GM21367 (cell line): ENCODE measurements at regions not wholly inside any gene's neighbourhood (a gene's known extent, or its start where the extent isn't known, plus 50 kb on each side); places are given as distances from the start of the nearest gene placed in this dataset.
"Not testable (repeated sequence)": the region's sequence is repeated elsewhere in the genome, so short reads cannot be mapped to it uniquely, and the experiment has no call there.

ENCODE experiments used
- ATAC-seq: cut with Tn5 transposase; IDR thresholded peaks from one replicate; pipeline ENCODE4 v1.9.1; 2021; ENCODE audit not compliant: unreplicated experiment

DNA sequence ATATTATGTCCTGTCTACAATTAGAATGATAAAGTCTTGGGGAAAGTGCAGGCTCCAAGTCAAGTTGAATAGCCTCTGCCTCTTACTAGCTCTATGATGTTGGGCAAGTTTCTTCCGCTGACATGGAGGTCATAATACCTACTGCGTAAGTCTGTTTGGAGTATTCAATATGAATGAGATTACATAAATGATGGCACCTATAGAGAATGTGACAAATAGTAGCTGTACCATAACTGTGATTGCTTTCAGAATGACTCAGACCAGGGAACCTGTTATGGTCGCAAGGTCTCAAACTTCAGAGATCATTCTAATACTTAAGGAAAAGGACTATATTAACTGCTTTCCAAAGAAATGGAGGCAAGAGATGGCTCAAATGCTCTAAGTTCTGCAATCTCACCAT lies 94.0 kb upstream of the ABCA1 start:
- ATAC-seq, result no peak

DNA sequence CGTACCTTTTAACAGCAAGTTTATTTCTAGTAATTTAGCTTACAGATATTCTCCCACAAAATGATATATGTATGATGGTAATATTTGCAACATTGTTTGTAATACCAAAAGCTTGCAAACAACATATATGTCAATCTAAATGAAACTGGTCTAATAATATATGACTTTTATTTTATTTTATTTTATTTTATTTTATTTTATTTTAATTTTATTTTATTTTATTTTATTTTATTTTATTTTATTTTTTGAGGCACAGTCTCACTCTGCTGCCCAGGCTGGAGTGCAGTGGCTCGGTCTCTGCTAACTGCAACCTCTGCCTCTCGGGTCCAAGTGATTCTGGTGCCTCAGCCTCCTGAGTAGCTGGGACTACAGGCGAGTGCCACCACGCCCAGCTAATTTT lies 94.6 kb upstream of the ABCA1 start:
- not testable (repeated sequence) for ATAC-seq

DNA sequence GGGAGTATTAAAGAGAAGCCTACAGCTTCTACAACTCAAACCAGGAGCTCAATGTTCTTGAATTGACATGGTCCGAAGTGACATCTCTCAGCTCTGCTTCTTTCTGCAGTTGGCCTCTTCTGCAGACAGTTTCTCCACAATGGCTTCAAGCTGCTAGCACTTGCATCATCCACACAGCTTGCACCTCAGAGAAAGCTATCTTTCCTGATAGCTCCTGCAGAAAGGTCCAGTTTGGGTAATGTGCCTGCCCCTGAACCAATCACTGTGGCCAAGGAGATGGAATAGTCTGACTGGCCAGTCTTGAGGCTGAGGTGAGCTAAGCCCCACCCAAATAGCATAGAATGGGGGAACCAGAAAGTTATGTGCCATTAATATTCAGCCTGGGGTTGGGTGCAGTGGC lies 95.8 kb upstream of the ABCA1 start:
- no peak for ATAC-seq

DNA sequence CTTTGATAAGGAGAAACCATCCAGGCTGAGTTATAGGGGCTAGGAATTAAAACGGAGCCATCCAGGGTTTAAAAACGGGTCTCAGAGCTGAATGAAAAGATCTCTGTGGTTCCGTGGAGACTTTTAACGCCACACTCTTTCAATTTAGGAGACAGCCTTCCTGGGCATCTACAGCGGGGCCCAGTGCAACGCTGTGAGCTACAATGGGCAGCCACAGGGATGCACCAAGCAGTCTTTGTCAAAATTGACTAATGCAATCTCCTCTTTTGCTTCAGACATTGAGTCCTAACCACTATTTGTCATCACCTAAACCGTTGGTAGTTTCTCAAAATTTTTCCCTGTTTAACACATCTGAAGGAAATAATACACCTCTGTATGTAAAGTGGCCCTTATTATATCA lies 96.6 kb upstream of the ABCA1 start:
- ATAC-seq, result no peak

DNA sequence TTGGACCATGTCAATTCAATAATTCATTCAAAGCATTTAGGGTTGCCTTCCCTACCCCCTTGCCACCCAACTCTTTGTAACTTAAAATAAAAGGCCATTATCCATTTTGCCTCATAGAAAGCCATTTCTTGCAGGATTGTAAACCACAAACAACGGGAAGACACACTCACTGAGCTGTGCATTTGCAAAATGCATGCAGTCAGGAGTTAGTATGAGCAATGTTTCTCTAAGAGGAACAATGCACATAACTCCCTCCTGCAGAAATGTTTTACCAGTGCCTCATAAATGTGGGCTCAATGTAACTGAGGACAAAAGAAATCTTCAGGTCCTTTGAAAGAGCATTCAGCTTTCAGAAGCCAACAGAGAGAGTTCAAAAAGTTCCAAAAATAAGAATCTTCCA lies 98.5 kb upstream of the ABCA1 start:
- no peak for ATAC-seq

DNA sequence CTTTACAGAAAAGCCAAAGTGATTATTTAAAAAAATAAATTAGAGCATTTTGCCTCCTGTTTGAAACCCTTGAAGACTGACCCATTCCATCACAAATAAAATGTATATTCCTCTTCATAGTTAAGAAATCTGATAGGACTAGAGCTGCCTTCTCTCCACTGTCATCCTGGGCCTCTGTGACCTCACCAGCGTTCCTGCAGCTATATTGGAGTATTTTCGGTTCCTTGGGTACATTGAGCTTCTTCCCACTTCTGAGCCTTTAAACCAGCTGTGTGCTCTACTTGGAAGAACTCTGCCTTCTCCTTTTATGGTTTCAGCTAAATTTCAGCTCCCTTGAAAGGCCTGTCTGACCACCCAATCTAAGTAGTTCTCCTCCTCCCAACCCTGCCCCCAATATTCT lies 99.1 kb upstream of the ABCA1 start:
- ATAC-seq, result no peak

GRCh38 chr9:105030285-105030684 lies 102.3 kb upstream of the ABCA1 start:
- ATAC-seq, result no peak

- no peak for ATAC-seq
Measured at GRCh38 chr9:105037139-105037538, 109.2 kb upstream of the ABCA1 start.

DNA sequence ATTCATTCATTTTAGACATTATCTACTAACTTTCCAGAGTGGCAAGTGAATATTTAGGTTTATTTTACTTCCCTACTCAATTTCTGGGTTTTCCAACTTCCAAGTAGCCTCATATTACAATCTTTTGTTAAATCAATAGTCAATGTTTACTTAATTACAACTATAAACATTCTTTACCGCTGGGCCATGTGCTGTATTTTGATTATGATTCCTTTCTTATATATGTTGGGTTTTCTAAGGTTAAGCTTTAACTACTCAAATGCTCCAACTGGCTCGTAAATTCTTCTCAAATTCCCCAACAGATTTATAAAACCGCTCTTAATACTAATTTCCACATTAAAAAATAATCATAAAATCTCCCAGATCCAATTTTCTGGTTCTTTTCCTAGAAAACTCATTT lies 110.1 kb upstream of the ABCA1 start:
- ATAC-seq, result no peak

DNA sequence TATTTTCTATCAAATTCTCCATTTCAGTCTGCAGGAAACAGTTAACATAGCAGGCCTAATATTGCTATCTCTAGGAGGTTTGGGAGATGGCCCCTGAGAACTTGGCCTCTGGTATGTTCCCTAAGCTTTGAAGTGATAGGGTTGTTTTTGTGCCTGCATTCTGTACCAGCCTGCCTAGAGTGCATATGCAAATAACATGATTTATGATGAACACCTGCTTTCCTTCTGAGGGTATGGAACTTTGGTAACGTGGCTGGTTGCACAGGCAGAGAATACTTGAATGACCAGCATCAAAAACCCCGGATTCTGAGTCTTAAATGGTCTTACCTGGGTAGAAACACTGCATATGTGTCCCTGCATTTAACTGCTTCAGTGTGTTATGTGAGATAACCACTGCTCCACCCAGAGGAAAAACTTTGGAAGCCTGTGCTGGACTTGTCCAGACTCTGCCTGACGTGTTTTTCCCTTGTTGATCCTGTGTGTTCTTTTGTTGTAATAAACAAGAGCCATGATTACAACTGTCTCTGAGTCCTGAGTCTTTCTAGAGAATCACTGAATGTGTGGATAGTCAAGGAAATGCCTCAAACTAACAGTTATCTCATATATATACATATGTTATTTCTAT lies 111.3 kb upstream of the ABCA1 start:
- ATAC-seq, result no peak

DNA sequence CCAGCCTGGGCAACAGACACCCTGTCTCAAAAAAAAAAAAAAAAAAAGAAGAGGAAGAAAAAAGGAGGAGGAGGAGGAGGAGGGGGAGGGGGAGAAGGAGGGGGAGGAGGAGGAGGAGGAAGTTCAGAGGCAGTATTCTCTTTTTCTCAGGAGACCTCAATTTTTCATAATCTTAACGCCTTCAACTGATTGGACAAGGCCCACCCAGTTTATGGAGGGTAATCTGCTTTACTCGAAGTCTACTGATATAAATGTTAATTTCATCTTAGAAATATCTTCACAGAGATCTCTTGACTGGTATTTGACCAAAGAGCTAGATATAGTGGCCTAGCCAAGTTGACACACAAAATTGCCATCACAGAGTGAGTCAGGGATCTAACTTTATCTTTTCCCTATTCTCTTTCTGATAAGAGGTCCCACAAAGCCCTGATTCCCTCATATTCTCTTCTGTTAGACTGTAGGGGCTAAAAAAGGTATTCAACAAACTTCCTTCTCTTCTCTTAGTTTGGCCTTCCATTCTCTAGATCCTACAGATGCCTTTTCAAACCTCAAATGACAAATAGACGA lies 115.5 kb upstream of the ABCA1 start:
- no peak for ATAC-seq

DNA sequence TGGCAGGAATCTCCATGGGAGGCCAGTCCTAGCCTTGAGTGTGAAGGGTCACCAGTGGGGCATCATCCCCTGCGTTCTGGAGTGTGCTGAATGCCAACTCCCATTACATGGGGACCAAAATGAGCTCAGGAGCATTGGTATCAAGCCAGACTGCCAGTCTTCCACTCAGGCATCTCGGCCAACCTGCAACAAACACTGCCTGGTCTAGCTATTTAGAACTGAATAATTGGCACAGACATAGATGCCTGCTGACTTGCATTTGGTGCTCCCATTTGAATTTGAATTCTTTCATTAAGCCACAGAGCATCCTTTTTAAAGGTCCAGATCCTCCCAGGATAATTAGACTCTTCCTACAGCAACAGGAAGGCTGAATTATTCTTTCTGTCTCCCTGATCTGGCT lies 116.6 kb upstream of the ABCA1 start:
- no peak for ATAC-seq

GRCh38 chr9:105046907-105047741 lies 119.2 kb upstream of the ABCA1 start:
- ATAC-seq, result no peak

DNA sequence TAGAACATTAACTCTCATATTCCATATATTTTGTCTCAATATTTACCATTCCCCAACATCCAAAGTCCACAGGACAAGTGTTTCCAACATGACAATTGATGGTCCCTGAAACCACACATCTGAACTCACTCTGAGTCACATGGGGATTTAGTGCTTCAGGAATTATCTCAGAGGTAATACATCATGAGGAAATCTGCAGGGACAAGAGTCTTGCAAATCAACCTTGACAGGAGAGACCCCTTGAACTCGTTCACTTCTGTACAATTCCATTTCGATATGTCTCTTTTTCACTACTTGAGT lies 119.7 kb upstream of the ABCA1 start:
- ATAC-seq, result no peak

- ATAC-seq, result no peak
Measured at GRCh38 chr9:105048331-105048730, 120.4 kb upstream of the ABCA1 start.

- ATAC-seq, result no peak
Measured at GRCh38 chr9:105050296-105050695, 122.3 kb upstream of the ABCA1 start.

DNA sequence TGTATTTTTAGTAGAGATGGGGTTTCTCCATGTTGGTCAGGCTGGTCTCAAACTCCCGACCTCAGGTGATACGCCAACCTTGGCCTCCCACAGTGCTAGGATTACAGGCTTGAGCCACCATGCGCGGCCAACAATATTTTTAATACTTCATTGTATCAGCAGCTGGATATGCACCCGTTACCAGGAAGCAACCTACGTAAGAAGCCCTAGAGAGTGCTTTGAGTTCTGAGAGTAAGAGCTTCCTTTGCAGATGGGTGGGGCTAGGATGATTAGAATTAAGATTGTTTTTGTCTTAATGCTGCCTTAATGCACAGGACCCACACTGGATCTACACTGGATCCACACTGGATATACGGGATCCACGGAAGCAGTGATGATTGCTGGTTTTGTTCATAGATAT lies 123.9 kb upstream of the ABCA1 start:
- no peak for ATAC-seq

DNA sequence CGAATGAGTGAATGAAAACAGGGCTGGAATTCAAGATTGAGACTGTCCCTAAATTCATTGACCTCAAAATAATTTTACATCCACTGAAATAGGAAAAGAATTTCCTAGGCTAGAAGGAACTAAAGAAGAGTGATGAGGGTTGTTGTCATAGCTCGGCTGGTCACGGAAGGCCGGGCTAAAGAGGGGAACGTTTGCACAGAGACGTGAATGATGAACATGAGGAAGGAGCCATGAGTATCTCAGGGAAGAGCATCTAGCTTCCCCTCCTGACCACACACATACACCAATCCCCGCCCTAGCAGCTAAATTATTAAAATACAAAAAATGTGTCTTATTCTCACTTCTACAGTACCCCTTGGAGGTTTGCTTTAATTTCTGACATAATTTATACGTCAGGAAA lies 124.4 kb upstream of the ABCA1 start:
- no peak for ATAC-seq

DNA sequence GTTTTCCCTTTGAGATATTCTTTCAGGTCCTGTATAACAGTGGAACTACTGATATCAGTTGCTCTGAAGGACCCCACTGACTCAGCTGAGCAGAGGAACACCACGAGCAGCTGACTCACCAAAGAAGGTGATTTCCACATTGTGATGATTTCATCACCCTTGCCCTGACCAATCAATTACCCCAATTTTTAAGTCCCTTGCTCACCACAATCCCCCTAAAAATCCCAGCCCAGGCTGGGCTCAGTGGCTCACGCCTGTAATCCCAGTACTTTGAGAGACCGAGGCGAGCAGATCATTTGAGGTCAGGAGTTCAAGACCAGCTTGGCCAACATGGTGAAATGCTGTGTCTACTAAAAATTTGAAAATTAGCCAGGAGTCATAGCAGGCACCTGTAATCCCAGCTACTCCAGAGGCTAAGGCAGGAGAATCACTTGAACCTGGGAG lies 125.3 kb upstream of the ABCA1 start:
- no peak for ATAC-seq

DNA sequence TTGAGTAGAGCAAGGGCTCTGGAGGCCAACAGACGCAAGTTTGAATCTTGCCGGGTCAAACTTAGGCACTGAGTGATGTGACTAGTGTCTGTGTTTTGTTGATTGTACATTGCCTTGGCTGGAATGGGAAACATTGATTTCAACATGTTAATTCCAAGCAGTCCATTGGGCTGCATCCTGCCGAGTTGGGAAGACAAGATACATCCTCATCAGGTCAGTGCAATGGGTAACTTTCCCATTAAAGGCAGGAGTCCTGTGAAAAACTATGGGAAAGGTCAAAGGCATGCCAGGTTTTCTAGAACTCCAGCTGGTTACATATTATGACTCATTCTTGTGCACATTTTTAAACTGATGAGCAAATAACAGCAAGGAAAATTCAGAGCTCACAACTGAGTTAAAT lies 126.5 kb upstream of the ABCA1 start:
- ATAC-seq, result no peak

DNA sequence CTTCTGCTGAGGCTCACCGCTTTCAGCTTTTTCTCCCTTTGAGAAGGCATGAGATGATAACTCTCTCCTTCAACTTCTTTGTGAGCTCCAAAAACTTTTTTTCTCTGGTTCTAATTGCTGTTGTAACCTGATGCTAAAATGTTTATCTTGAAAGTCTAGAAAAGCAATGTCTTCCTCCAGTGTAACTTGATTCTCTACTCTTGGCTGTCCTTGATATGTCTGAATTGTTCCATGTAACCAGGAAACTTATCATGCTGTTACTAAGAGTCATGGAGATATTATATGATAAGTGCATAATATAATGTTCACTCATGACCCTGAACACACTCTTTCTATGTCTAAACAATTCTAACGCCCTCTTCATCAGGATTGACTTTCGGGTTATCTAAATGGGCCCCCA lies 128.0 kb upstream of the ABCA1 start:
- no peak for ATAC-seq

DNA sequence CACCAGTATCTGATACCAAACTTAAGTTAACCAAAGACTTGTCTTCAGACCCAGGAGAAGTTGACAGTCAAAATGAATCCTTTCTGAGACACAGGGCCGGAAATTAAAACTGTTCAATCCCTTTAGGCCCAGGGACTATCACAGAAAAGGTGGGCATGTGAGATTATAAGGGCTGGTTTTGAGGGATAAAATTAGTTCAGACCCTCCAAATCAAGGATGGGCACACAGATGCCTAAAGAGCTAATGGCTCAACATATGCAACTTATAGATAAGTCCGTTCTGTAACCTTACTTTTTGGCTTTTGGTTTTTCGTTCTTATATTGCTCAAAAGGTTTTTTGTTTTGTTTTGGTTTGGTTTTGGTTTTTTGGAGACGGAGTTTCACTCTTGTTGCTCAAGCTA lies 129.6 kb upstream of the ABCA1 start:
- no peak for ATAC-seq

- ATAC-seq, result no peak
Measured at GRCh38 chr9:105059252-105059651, 131.3 kb upstream of the ABCA1 start.
